ENCODE measurements at regions not wholly inside any gene's neighbourhood (a gene's known extent, or its start where the extent isn't known, plus 50 kb on each side); places are given as distances from the start of the nearest gene placed in this dataset.

GRCh38 chr10:29191674-29192073 lies 97.2 kb upstream of the LYZL1 start:
- no peak overlapping the region for H2AFZ ChIP-seq (ENCODE audit: low read length)
- no peaks in the 10 kb centered on the region for H3K79me2 ChIP-seq (ENCODE audit: insufficient read depth, low read length)
- H4K20me1 ChIP-seq (ENCODE audit: insufficient read depth, low read length, poor library complexity, severe bottlenecking): no peaks in the 10 kb centered on the region
- H3K9me3 ChIP-seq (ENCODE audit: insufficient read depth, low read depth, low read length): no peaks in the 10 kb centered on the region
- no peaks in the 10 kb centered on the region for H3F3A ChIP-seq (ENCODE audit: low read depth)
- H3K4me2 ChIP-seq (ENCODE audit: low read depth, low read length, poor library complexity, severe bottlenecking): no peak overlapping the region
- no peaks in the 10 kb centered on the region for H3K27me3 ChIP-seq (ENCODE audit: insufficient read depth, low read length, poor library complexity, severe bottlenecking)
- no peaks in the 10 kb centered on the region for H3K4me1 ChIP-seq (ENCODE audit: insufficient read depth, low read length, poor library complexity, severe bottlenecking)
- H3K9me2 ChIP-seq (replicated peaks; ENCODE audit: low read depth, low read length): no peaks in the 10 kb centered on the region
- H3K9ac ChIP-seq (ENCODE audit: low read depth, low read length, poor library complexity, severe bottlenecking): no peak overlapping the region
- no peak overlapping the region for H3K4me3 ChIP-seq (ENCODE audit: low read length, poor library complexity, severe bottlenecking)
- TF ChIP-seq EZH2phosphoT487 (IDR thresholded peaks at IDR 0.05; ENCODE audit: borderline replicate concordance): no peak
- TF ChIP-seq CTCF (conservative IDR thresholded peaks at IDR 0.05; ENCODE audit: low read length): no peak
- H3K36me3 ChIP-seq (ENCODE audit: insufficient read depth, low read length): no peaks in the 10 kb centered on the region

GRCh38 chr10:29199339-29199738 lies 89.5 kb upstream of the LYZL1 start:
- Histone ChIP-seq H3K9me3 (ENCODE audit: insufficient read depth, low read depth, low read length) (no peaks in the 10 kb centered on the region), H3F3A (ENCODE audit: low read depth) (no peaks in the 10 kb centered on the region), H3K4me3 (ENCODE audit: low read length, poor library complexity, severe bottlenecking) (no peak overlapping the region), H3K4me1 (ENCODE audit: insufficient read depth, low read length, poor library complexity, severe bottlenecking) (no peaks in the 10 kb centered on the region), H2AFZ (ENCODE audit: low read length) (no peak overlapping the region), H3K27me3 (ENCODE audit: insufficient read depth, low read length, poor library complexity, severe bottlenecking) (no peaks in the 10 kb centered on the region), H3K4me2 (ENCODE audit: low read depth, low read length, poor library complexity, severe bottlenecking) (no peak overlapping the region), H3K36me3 (ENCODE audit: insufficient read depth, low read length) (no peaks in the 10 kb centered on the region), H3K9ac (ENCODE audit: low read depth, low read length, poor library complexity, severe bottlenecking) (no peak overlapping the region), H4K20me1 (ENCODE audit: insufficient read depth, low read length, poor library complexity, severe bottlenecking) (no peaks in the 10 kb centered on the region), H3K79me2 (ENCODE audit: insufficient read depth, low read length) (no peaks in the 10 kb centered on the region), H3K9me2 (replicated peaks; ENCODE audit: low read depth, low read length) (no peaks in the 10 kb centered on the region)
- TF ChIP-seq CTCF (conservative IDR thresholded peaks at IDR 0.05; ENCODE audit: low read length) (no peak), EZH2phosphoT487 (IDR thresholded peaks at IDR 0.05; ENCODE audit: borderline replicate concordance) (no peak)

GRCh38 chr10:29199941-29200679 lies 88.8 kb upstream of the LYZL1 start:
- Histone ChIP-seq H3K9ac (ENCODE audit: low read depth, low read length, poor library complexity, severe bottlenecking) (no peak overlapping the region), H3K36me3 (ENCODE audit: insufficient read depth, low read length) (no peaks in the 10 kb centered on the region), H3F3A (ENCODE audit: low read depth) (no peaks in the 10 kb centered on the region), H3K9me2 (replicated peaks; ENCODE audit: low read depth, low read length) (no peaks in the 10 kb centered on the region), H3K4me1 (ENCODE audit: insufficient read depth, low read length, poor library complexity, severe bottlenecking) (no peaks in the 10 kb centered on the region), H3K4me2 (ENCODE audit: low read depth, low read length, poor library complexity, severe bottlenecking) (no peak overlapping the region), H3K27me3 (ENCODE audit: insufficient read depth, low read length, poor library complexity, severe bottlenecking) (no peaks in the 10 kb centered on the region), H3K4me3 (ENCODE audit: low read length, poor library complexity, severe bottlenecking) (no peak overlapping the region), H2AFZ (ENCODE audit: low read length) (no peak overlapping the region), H3K9me3 (ENCODE audit: insufficient read depth, low read depth, low read length) (no peaks in the 10 kb centered on the region), H3K79me2 (ENCODE audit: insufficient read depth, low read length) (no peaks in the 10 kb centered on the region), H4K20me1 (ENCODE audit: insufficient read depth, low read length, poor library complexity, severe bottlenecking) (no peaks in the 10 kb centered on the region)
- TF ChIP-seq EZH2phosphoT487 (IDR thresholded peaks at IDR 0.05; ENCODE audit: borderline replicate concordance): no peak
- TF ChIP-seq CTCF (conservative IDR thresholded peaks at IDR 0.05; ENCODE audit: low read length): no peak

Measured in Loucy (cell line).